Activated B cell treated with CpG ODN at 0.5 μM for 24 hours (primary cell): ENCODE measurements at regions not wholly inside any gene's neighbourhood (a gene's known extent, or its start where the extent isn't known, plus 50 kb on each side); places are given as distances from the start of the nearest gene placed in this dataset.

Source experiments
- ATAC-seq: fragments of 200-7000 bp; cut with Tn5 transposase; one replicate; pipeline ENCODE4 v1.10.0; 2021; ENCODE audit warnings: low read depth, mild to moderate bottlenecking, moderate library complexity
- CTCF ChIA-PET: fragments of 350-600 bp; sonication (Branson Sonifier 250); formaldehyde crosslinking; loops from one replicate; lab custom pipeline; 2021; ENCODE audit warnings: antibody characterized with exemption; lab: Charles Lee
- POLR2A ChIA-PET: fragments of 350-600 bp; sonication (Branson Sonifier 250); formaldehyde crosslinking; loops from one replicate; lab custom pipeline; 2021; ENCODE audit warnings: antibody characterized with exemption; lab: Charles Lee
- DNase-seq: peaks from one replicate; pipeline ENCODE4 v3.0.0; 2022
- H3K27ac Mint-ChIP-seq: one replicate; pipeline ENCODE4 v1.8.0; 2020; ENCODE audit warnings: mixed read lengths
- H3K27me3 Mint-ChIP-seq: one replicate; pipeline ENCODE4 v1.8.0; 2021; ENCODE audit warnings: mixed read lengths
- H3K36me3 Mint-ChIP-seq: one replicate; pipeline ENCODE4 v1.8.0; 2021; ENCODE audit warnings: low read depth, mixed read lengths
- H3K4me1 Mint-ChIP-seq: one replicate; pipeline ENCODE4 v1.8.0; 2021; ENCODE audit warnings: mixed read lengths
- H3K4me3 Mint-ChIP-seq: one replicate; pipeline ENCODE4 v1.8.0; 2020; ENCODE audit warnings: mild to moderate bottlenecking, mixed read lengths
- H3K9me3 Mint-ChIP-seq: one replicate; pipeline ENCODE4 v1.8.0; 2020; ENCODE audit warnings: mixed read lengths
- intact Hi-C: fragments of 100-400 bp; cut with micrococcal nuclease; formaldehyde crosslinking; loops from one replicate; pipeline ENCODE4 v1.15.1; 2024
- TF ChIP-seq, protein P1 (sequence below): fragments of 200-600 bp; IDR thresholded peaks from one replicate; pipeline ENCODE4 v1.8.0; 2022; ENCODE audit warnings: antibody characterized with exemption, mild to moderate bottlenecking

DNA sequence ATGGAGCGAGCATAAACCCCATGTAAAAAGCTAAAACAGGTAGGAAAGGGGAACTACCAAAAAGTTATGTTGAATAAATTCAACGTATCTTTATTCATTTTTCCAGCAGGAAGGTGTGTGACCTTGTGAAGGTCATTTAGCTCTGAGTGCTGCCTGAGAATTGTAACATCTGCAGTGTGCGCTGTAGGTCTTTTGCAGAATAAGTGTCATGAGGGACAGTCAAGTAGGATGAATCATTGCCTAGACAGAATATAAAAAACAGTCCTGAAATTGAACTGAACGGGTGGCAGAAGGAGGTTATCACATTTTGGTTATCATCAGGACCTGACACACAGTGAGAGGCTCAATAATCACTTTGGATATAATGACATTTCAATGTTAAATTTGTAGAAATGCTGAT is 334.8 kb upstream of the NOVA1 start:
- intact Hi-C loops, result no loop called here
- ChIA-PET CTCF (no interaction called here), POLR2A (no interaction called here)
- Mint-ChIP-seq H3K27me3 (no peaks in the 10 kb centered on the region), H3K36me3 (no peaks in the 10 kb centered on the region), H3K9me3 (peaks cover 2% of the 10 kb centered on the region), H3K27ac (no peak overlapping the region), H3K4me1 (no peaks in the 10 kb centered on the region), H3K4me3 (no peak overlapping the region)
- DNase-seq (no peak), ATAC-seq (no peak)
- TF ChIP-seq, protein P1, sequence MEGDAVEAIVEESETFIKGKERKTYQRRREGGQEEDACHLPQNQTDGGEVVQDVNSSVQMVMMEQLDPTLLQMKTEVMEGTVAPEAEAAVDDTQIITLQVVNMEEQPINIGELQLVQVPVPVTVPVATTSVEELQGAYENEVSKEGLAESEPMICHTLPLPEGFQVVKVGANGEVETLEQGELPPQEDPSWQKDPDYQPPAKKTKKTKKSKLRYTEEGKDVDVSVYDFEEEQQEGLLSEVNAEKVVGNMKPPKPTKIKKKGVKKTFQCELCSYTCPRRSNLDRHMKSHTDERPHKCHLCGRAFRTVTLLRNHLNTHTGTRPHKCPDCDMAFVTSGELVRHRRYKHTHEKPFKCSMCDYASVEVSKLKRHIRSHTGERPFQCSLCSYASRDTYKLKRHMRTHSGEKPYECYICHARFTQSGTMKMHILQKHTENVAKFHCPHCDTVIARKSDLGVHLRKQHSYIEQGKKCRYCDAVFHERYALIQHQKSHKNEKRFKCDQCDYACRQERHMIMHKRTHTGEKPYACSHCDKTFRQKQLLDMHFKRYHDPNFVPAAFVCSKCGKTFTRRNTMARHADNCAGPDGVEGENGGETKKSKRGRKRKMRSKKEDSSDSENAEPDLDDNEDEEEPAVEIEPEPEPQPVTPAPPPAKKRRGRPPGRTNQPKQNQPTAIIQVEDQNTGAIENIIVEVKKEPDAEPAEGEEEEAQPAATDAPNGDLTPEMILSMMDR, result no peak

DNA sequence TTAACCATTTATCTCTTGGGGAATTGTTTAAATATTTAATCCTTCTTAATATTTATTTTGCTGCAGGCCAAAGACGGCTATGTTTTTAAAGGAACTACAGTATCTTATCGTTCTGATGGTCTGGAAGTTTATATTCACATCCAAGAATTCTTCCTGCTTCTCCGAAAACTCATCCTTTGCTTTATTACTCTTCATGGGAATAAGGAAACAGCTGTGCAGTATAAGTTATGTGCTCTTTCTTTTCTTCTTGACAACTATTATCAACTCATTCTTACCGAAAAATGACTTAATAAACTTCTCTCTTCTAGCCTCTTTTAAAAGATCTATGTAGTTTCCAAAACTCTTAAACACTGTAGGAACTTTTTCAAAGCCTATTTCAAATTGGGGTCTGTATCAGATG is 335.6 kb upstream of the NOVA1 start:
- intact Hi-C loops, result no loop called here
- POLR2A ChIA-PET, result no interaction called here
- peaks cover 2% of the 10 kb centered on the region for H3K9me3 Mint-ChIP-seq
- no peak for ATAC-seq
- TF ChIP-seq, protein P1, result no peak
- no peaks in the 10 kb centered on the region for H3K4me1 Mint-ChIP-seq
- H3K36me3 Mint-ChIP-seq, result no peaks in the 10 kb centered on the region
- H3K27ac Mint-ChIP-seq, result no peak overlapping the region
- DNase-seq, result no peak
- CTCF ChIA-PET, result no interaction called here
- H3K4me3 Mint-ChIP-seq, result no peak overlapping the region
- H3K27me3 Mint-ChIP-seq, result no peaks in the 10 kb centered on the region

DNA sequence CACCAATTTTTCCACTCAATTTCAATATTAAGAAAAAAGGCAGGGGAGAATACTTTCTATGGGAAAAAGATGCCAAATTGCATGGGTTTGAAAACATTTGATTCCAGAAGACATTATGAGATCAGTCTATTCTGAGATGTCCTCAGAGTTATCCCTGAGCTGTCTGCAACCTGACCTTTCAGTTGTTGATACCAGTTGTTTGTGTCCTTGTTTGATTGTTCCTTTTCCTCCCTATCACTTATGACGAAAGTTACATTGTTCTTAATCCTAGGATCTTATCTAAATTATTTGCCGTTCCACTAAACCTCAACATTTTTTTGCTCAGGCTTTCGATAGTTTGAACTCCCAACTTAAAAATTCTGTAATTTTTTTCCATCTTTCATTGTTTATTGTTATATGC is 336.3 kb upstream of the NOVA1 start:
- DNase-seq (no peak), ATAC-seq (no peak)
- no peak overlapping the region for H3K4me3 Mint-ChIP-seq
- intact Hi-C loops, result no loop called here
- H3K4me1 Mint-ChIP-seq, result no peaks in the 10 kb centered on the region
- TF ChIP-seq, protein P1, result no peak
- no peaks in the 10 kb centered on the region for H3K36me3 Mint-ChIP-seq
- peaks cover 2% of the 10 kb centered on the region for H3K9me3 Mint-ChIP-seq
- CTCF ChIA-PET, result no interaction called here
- POLR2A ChIA-PET, result no interaction called here
- no peak overlapping the region for H3K27ac Mint-ChIP-seq
- no peaks in the 10 kb centered on the region for H3K27me3 Mint-ChIP-seq

DNA sequence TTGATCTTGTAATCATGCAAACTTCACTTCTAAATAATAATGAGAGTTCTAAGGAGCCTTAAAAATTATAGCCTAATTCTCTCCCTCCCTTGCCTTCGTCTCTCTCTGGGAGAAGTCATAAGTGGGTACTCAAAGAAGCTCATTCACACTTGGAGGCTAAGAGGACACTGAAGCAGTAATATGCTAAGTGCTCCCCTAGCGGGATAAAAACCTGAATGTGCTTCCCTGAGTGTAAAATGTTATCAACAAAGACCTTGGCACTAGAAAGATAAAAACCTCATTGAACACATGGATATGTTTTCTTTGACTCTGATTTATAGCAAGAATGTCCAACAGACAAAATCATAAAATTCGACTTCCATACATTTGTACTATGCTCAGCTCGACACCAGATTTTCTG is 337.9 kb upstream of the NOVA1 start:
- ChIA-PET CTCF (no interaction called here), POLR2A (no interaction called here)
- H3K27me3 Mint-ChIP-seq, result no peaks in the 10 kb centered on the region
- peaks cover 2% of the 10 kb centered on the region for H3K9me3 Mint-ChIP-seq
- no peak for DNase-seq
- no peak overlapping the region for H3K27ac Mint-ChIP-seq
- TF ChIP-seq, protein P1, result no peak
- no peak for ATAC-seq
- no peak overlapping the region for H3K4me3 Mint-ChIP-seq
- no peaks in the 10 kb centered on the region for H3K4me1 Mint-ChIP-seq
- no peaks in the 10 kb centered on the region for H3K36me3 Mint-ChIP-seq
- intact Hi-C loops, result no loop called here

DNA sequence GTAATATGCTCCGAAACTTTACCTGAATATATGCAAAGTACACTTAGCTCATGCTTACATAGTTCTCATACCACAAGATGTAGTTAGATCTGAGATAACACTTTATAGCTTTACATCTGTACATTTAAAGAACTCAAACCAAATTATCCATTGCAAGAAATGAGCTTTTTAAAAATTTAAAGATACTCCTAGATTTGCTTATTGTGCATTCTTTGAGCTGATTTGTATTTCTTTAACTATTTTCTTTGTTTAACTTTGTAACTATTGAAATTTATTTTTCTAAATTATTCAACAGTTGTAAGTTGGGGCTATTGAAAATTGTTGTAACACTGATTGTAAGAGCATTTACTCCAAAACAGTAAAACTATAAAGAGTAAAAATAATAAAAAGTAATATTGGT is 340.2 kb upstream of the NOVA1 start:
- H3K4me1 Mint-ChIP-seq, result no peaks in the 10 kb centered on the region
- ChIA-PET CTCF (no interaction called here), POLR2A (no interaction called here)
- H3K36me3 Mint-ChIP-seq, result no peaks in the 10 kb centered on the region
- no peaks in the 10 kb centered on the region for H3K27me3 Mint-ChIP-seq
- no peak overlapping the region for H3K27ac Mint-ChIP-seq
- H3K4me3 Mint-ChIP-seq, result no peak overlapping the region
- TF ChIP-seq, protein P1, result no peak
- ATAC-seq, result no peak
- DNase-seq, result no peak
- peaks cover 6% of the 10 kb centered on the region for H3K9me3 Mint-ChIP-seq
- intact Hi-C loops, result no loop called here
